HK-2 (cell line): ENCODE measurements at regions not wholly inside any gene's neighbourhood (a gene's known extent, or its start where the extent isn't known, plus 50 kb on each side); places are given as distances from the start of the nearest gene placed in this dataset.

Experiments used
- DNase-seq: peaks from one replicate; pipeline ENCODE4 v3.0.0-alpha.2; 2018; ENCODE audit not compliant: unreplicated experiment

DNA sequence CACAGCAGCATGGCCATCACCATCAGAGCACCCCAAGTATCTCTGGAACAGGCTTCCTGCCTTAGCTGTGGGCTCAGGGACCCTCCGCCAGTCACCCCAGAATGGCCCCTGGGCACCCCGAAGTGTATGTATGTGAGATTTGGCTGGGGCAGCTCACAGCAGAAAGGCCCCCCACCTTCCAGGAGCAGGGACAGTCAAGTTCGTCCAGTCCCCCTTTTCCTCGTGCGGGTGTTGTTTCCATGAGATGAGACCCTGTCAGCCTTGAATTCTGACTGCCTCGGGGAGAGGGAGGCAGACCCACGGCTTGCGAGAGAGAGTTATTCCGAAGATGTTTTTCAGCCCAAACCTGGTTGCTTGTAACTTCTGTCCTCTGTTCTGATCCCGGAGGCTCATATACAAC is 290.9 kb upstream of the HDAC4 start:
- no peak for DNase-seq

DNA sequence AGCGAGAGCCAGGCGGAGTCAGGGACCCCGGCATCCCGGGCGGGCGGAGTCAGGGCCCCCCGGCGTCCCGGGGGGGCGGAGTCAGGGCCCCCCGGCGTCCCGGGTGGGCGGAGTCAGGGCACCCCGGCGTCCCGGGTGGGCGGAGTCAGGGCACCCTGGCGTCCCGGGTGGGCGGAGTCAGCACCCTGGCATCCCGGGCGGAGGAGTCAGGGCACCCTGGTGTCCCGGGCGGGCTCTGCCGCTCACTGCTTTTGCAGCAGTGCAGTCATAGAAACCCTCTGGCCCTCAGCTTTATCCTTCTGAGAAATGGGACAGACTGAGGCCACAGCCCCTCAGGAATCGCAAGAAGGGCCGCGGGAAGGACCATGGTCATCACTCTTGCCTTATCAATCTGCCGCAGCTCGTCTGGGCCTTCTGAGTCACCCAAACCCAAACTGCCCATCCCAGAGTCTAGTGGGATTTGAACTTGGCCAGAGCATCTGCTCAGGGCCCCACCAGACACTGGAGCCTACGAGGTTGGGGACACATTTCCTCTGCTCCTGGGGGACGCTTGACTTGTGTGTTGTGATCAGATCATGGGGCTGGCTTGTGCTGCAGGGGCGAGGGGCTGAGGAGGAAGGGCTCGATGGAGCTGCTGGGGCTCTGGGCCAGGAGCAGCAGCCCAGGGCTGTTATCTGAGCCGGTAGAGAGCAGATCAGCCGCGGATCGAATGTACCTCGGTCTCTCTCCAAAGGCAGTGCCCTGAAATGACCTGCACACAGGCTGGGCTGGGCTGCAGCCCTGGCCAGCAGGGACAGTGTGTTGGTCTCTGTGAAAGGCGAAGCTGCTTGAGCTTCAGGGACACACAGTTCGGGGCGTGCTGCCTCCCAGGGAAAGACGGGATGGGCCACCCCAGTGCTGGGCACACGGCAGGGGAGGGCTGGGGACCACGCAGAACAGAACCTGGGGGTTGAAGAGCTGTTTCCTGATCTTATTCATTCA is 290.1 kb upstream of the HDAC4 start:
- DNase-seq, result no peak

DNA sequence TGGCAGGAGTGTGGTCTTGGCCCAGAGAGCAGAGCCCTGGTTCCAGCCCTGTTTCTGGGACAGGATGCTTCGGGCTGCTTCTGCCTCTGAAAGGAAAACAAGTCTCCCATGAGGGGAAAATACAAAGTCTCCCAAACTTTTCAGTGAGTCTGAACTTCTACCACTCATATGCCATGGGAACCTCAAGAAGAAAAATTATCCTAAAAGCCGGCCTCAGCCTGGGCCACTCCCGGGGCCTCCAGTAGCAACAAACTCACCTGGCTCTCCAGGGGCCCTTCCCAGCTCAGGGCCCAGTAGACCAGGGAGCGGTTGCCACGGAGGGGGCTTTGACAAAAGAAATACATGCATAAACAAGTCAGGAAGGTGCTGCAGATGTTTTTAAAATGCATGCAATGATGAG is 289.2 kb upstream of the HDAC4 start:
- no peak for DNase-seq

DNA sequence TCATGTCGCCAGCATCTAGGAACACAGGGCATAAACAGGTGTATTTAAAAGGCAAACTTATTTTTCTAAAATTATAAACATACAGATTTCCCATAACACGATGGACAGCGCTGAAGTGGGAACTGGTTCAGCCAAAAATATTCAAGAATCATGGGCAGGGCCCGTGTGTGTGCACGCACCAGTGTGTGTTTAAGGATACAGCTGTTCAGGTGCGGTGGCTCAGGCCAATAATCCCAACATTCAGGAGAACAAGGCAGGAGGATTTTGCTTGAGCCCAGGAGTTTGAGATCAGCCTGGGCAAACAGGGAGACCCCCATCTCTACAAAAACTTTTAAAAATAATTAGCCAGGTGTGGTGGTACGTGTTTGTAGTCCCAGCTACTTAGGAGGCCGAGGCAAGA is 288.6 kb upstream of the HDAC4 start:
- no peak for DNase-seq

DNA sequence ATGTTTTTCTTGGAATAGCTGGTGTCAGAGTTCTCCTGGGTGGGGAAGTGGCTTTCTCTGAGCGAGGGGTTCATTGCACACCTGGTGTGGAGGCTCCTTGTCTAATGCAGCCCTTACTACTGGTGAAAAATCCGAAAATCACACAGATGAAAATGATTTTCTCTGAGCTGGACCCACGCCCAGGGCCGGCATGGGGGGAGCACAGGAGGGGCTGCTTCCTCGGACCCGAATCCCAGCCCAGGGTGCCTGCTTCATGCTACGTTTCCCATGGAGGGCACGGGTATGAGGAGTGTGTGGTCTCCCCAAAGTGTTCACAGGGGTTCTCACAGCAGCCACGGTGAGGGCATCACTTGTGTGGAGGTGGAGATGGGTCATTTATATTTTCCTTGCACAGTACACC is 288.0 kb upstream of the HDAC4 start:
- no peak for DNase-seq

DNA sequence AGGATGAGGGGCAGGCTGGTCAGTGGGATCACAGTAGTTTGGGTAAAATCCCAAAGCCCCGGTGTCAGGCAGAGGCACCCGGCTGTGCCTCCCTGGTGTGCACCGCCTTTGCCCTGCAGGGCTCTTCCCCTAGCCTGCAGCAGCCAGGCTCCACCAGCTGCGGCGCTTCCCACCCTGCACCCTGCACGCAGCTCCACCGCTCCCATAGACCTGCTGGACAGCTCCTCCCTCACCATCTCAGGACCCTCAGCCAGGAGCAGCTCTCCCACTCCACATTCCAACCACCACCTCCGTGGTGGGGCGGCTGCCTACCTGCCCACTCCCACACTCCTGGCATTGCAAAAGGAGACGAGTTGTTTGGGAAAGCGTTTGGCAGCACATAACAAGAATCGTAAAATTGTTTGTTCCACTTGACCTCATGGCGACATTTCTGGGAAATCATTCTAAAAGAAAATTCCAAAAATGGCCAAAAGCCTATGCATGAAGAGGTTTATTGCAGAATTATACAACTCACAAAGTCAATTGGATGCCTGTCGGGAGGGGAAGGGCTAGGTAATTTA is 287.4 kb upstream of the HDAC4 start:
- peak; percentile 8 for DNase-seq

DNA sequence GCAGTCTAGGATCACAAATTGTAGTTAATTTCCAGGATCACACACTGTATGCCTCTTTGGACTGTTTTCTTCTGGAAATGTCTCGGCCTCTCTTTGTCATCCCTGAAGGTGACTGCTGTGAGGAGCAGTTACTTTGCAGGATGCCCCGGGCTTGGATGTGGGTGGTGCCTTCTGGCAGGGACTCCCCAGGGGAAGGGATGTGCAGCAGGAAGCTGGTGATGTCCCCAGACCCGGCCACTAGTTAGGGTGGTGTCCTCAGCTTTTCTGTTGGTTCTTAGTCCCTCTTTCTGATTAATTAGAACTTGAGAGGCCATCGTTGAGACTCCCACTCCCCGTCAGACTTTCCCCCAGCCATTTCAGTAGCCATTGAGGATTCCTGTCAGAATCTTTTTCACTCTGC is 286.6 kb upstream of the HDAC4 start:
- DNase-seq, result no peak

DNA sequence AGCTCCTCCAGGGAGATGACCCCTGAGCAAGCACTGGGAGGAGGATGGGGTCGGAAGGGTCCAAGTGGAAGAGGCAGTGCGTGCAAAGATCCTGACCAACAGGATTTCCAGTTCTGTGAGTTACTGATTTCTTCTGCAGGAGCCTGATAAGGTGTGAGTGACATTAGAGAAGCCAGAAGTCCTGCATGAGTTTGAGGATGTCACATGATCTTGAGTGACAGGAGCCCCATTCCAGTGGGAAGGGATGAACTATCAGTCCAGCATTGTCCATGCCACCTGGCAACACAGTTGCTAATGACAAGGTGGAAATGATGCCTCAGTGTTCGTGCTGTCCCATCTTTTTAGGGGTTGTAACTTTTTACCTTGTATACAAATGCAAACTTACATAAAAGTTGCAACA is 285.1 kb upstream of the HDAC4 start:
- DNase-seq, result no peak

DNA sequence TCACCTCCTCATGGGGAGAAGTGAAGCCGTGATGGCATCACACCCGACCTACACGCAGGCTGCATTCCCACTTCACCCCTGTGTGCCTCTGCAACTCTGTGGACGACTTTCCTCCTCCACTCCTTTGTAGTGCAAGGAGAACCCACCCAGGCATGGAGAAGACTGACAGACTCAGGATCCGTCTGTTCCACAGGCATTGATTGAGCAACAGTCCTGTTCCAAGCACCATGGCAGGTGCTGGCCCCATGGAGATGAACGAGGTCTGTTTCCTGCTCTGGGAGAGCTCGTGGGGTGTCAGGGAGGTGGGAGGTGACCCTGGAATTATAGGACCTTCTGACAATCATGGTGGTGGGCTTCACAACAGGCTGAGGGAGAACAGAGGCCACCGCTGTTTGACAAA is 284.7 kb upstream of the HDAC4 start:
- no peak for DNase-seq

DNA sequence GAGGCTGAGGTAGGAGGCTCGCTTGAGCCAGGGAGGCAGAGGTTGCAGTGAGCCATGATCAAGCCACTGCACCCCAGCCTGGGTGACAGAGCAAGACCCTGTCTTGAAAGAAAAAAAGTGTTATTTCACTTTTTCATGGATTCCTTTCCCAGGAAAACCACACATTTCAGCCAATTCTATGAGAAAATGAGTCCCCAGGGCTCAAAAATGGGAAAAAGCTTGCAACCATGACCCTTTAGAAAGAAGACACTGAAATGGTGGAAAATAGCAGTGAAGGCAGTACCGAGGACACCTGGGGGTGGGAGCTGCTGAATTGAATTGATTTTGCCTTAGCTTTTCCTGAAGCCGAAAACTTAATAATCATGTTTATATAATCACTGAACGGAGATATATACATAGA is 284.2 kb upstream of the HDAC4 start:
- no peak for DNase-seq

DNA sequence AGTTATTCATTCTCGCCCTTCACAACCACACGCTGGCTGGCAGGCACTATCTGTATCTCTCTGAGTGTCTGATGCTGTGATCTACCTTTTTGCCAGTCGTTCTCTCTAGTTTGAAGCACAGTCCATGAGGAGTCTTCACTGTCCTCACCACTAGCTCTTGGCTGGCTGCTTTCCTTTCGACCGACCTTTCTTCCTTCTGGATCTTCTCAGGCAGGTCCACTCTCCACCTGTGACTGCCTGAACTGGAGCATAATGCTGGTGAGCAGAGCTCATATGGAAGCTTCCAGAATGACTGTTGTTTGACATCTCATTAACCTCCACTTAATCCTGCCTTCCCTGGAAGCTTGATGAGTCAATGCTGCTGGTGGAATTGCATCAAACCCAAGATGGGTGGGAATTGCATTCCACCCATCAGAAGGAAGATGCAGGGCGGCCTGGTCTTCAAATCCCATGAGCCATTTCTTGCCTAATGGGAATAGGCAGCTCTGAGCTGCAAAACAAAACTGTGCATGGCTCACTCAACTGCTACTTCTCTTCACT is 283.5 kb upstream of the HDAC4 start:
- DNase-seq, result no peak

DNA sequence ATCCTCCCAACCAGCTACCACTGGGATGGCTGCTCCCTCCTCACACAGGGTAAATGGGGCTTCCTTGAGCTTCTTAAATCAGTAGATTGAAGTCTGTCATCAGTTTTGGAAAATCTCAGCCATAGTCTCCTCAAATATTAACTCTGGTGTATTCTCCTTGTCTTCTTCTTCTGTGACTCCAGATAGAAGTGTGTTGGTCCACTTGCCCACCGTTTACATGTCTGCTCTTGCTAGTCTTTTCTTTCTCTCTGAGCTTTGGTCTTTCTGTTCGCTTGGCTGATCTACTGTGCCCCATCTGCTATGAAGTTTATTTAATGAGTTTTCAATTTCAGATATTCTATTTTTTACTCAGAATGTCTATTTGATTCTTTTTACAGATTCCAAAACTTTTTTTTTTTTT is 281.7 kb upstream of the HDAC4 start:
- DNase-seq, result no peak

DNA sequence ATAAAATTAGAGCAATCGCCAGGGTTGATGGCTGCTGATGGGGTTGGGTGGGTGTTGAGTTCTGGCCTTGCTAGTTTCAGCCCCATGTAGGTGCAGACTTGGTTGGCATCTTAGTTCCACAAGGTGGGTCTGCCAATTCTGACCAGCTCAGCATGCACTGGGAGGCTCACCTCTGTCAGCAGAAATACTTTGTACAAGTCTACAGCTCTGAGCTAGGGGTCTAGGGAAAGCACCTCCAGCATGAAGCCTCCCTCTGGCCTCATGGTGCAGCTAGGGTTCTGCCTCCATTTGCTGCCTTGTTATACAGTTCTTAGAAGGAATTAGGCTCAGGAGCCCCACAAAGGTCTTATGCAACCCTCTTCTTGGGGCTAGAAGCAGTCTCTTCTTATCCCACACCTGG is 278.9 kb upstream of the HDAC4 start:
- no peak for DNase-seq

DNA sequence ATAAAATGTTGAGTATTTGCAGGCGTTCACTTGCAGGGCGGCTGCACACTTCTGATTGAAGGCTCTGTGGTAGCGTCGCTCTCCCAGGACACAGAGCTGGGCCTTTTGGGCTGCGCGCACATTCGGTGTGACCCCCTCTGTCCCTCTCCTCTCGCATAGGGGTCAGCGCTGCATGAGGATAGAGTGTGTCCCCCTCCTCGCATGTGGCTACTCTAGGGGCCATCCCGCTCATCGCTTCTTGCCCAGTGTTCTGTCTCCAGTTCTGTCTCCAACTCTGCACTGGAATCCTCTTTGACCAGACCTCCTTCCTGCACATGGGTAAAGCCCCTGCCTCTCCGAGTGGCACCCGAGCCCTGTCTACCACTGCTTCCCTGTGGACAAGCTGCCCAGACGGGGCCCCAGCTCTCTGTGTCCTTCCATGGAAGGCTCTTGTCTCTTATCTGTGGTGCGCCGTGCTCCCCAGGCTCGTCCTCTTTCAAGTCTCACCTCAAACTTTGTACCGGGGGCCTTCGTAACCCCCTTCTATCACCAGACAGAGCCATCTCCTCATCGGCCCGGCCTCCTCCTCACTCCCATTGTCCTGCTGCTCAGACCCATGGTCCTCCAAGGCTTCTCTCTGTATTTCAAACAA is 278.0 kb upstream of the HDAC4 start:
- no peak for DNase-seq

DNA sequence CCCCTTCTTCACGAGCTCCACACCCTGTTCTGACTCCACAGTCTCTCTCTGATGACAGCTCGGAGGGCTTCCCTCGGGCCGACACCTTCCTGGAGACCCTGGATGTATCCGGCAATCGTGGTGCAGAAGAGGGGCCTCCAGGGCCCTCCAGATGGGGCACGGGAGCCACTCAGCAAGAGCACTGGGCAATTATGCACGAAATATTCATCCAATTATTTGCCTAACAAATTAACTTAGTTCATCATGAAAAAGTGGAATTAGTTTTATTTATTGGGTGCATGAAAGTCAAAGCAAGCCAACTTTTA is 277.3 kb upstream of the HDAC4 start:
- DNase-seq, result no peak

DNA sequence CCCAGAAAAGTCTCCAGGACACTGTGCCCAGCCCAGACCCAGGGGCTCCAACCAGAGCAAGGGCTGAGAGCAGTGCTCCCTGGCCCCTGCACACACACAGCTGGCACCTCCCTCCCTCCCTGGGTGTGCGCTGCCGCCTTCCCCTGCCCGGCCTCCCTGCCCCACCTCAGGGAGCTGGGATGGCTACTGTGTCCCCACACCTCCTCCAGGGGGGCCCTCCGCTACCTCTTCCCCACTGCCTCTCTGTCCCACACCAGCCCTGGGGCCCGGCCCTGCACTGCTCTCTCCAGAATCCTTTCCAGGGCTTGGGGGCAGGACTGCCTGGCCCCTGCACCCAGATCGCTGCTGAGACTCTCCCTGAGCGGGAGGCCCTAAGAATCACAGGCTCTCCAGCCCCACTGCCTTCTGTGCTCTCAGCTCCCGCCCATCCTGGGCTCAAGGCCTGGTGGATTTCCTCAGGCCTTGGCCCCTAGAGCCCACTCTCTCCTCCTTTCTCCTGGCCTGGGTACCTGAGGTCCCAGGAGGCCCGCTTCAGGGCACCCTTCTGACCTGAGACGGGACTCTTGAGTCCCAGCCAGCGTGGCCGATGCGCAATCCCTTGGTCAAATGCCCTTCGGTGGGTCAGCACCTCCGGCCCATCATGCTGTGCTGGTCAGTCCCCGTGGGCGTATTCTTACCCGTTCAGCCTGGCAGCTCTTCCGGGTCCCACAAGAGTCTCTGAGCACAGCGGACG is 276.8 kb upstream of the HDAC4 start:
- no peak for DNase-seq

DNA sequence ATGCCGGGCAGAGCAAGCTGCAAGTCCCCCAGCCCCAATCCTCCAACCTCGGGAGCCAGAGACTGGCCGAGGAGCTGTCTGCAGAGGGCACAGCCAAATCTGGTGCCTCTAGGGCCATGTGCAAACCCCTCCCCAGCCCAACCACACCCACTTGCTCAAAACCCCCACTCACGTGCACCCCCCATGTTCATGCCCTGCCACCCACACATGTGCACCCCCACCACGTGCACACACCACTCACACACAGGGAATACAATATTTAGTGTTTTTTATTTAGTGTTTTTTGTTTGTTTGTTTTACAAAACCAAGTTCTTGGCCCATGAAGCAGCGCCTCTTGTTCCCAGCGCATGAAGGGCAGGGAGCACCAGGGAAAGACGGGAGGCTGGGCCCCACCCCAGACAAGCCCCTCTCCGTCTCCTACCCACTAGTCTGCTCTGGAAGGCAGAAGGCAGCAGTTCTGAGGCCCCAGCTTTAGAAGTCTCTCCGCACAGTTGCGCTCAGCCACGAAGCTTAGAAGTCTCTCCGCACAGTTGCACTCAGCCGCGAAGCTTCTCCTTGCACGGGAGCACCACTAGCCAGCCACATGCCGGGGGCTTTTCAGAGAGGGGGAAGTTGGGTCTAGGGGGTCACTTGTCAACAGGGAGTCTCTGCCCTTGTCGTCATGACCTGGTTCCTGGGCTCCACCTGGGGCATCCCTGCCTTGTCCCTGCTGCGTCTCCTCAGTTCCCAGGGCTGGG is 276.1 kb upstream of the HDAC4 start:
- DNase-seq, result no peak

DNA sequence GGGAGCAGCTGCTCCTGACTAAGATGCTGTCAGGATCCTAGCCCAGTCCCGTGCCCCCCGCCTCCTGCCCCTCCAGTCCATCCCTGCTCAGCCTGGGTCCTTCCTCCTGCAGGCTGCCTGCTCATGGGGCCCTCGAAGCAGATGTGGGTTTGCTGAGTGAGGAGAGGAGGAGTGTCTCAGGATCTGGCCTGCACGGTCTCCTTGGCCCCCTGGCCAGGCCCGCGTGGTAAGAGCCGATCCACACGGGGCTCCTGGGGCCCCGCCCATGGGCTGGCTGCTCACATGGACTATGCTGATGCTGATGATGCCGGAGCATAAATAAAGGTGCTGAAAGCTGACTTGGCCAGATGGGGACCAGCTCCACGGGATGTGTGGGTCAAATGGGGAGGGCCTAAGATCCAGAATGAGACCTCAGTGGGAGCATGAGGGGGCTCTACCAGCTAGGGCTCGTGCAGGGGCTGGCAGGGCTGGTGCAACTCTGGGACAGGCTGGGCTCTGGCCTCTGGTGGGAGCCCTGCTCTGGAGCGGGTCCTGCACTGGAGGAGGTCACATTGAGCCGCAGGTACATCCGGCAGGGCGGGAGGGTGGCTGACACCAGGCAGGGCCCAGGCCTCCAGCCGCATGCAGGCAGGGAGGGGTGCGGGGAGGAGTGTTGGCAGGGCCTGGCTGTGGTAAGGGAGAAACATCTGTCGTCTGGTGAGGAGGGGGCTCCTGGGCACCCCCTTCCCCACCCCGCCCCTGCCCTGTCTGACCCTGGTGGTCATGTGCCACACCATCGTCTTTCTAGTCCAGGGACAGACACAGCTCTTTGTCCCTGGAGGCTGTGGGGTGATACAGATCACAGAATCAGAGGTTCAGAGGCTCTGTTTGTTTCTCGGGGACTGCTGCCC is 275.3 kb upstream of the HDAC4 start:
- no peak for DNase-seq

DNA sequence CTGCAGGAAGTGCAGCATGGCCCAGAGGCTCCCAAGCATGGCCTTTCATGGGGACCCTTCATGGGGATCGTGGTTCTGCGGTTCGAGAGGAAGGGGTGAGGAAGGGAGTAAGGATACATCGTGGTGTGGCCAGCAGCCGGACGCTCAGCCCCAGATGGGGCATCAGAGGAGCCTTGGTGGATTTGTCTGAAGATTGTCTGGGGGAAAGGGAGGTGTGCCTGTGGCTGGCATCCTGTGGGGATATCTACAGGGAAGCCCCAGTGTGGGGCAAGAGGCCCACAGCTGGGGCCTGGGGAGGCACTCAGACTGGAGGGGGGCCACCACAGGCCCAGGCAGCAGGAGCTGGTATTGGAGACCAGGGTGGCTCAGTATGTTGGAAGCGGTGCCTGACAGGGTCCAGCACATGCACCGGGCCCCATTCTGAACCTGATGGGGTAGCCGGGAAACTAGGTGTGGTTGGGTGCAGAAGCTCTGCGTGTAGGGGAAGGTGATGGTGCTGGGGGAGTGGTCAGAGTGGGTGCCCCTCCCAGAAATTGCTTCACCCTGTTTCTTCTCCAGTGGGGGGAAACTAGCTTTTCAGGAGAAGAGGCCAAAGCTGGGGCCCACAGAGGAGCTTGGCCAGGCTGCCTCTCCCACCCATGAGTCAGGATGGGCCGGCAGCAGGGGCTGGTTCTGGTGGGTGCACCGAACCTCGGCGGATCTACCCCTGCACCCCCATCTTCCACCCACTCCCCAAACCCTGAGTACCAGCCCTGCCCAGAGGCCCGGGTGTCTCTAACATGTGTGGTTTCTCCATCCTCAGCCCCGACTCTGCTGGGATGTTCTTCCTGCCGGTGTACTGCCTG is 274.4 kb upstream of the HDAC4 start:
- DNase-seq, result no peak
